GM12874 (cell line): ENCODE measurements at regions not wholly inside any gene's neighbourhood (a gene's known extent, or its start where the extent isn't known, plus 50 kb on each side); places are given as distances from the start of the nearest gene placed in this dataset.

Source experiments
- TF ChIP-seq, protein P1 (sequence below): IDR thresholded peaks from 2 replicates; pipeline ENCODE4 v1.5.1; 2011; ENCODE audit warnings: low read depth, mild to moderate bottlenecking, control low read depth, low read length, moderate library complexity; ENCODE audit not compliant: insufficient read depth

DNA sequence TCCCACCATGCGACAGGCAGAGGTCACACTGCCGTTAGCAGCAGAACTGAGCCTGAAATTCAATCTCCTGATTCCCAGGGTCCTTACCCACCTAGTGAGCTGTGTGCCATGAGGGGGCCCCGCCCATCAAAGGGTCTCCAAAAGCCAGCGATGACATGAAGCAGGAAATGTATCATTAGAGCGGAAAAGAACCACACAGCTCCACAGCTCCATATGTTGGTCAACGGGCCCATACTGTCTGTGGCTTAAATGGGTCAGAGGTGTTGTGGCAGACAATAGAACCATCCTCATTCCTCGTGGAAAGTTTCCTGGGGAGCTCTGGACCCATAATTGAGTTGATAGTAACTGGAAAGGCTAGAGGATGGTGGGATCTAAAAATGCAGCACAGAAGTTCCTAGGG lies 68.1 kb upstream of the PODXL start:
- TF ChIP-seq, protein P1, sequence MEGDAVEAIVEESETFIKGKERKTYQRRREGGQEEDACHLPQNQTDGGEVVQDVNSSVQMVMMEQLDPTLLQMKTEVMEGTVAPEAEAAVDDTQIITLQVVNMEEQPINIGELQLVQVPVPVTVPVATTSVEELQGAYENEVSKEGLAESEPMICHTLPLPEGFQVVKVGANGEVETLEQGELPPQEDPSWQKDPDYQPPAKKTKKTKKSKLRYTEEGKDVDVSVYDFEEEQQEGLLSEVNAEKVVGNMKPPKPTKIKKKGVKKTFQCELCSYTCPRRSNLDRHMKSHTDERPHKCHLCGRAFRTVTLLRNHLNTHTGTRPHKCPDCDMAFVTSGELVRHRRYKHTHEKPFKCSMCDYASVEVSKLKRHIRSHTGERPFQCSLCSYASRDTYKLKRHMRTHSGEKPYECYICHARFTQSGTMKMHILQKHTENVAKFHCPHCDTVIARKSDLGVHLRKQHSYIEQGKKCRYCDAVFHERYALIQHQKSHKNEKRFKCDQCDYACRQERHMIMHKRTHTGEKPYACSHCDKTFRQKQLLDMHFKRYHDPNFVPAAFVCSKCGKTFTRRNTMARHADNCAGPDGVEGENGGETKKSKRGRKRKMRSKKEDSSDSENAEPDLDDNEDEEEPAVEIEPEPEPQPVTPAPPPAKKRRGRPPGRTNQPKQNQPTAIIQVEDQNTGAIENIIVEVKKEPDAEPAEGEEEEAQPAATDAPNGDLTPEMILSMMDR = no peak

DNA sequence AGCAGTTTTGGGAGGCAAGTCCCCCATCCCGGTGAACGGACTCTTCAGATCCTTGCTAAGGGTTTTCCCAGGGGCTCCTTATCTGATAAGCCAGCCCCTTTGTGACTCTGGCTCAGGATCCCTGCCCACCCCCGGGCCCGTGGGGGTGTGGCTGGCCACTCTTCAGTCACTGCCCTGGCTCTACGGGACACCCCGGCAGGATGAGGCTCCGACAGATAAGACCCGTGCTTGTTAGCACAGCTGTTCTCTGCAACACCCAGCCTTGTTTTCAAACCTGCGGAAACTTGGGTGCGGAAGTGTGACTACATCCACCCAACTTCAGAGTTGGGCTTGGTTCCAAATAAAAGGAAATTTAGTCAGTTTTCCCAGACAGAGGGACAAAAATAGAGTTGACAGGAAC lies 66.7 kb upstream of the PODXL start:
- TF ChIP-seq, protein P1 = no peak

DNA sequence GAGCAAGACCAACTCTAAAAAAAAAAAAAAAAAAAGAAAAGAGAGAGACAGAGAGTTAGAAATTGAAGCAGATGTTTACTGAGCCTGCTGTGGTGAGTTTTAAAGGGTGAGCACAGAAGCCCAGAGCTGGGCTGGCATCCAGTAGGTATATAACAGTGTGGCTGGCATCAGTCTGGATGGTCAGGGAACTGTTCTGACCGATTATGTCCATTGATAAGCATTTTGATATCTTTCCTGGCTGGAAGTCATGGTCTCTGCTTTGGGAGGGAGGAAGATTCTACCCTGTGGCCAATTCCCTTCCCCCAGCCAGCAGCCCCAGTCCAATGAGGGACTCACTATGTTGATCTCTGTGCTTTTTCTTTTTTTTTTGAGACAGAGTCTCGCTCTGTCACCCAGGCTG lies 65.2 kb upstream of the PODXL start:
- TF ChIP-seq, protein P1 = no peak

DNA sequence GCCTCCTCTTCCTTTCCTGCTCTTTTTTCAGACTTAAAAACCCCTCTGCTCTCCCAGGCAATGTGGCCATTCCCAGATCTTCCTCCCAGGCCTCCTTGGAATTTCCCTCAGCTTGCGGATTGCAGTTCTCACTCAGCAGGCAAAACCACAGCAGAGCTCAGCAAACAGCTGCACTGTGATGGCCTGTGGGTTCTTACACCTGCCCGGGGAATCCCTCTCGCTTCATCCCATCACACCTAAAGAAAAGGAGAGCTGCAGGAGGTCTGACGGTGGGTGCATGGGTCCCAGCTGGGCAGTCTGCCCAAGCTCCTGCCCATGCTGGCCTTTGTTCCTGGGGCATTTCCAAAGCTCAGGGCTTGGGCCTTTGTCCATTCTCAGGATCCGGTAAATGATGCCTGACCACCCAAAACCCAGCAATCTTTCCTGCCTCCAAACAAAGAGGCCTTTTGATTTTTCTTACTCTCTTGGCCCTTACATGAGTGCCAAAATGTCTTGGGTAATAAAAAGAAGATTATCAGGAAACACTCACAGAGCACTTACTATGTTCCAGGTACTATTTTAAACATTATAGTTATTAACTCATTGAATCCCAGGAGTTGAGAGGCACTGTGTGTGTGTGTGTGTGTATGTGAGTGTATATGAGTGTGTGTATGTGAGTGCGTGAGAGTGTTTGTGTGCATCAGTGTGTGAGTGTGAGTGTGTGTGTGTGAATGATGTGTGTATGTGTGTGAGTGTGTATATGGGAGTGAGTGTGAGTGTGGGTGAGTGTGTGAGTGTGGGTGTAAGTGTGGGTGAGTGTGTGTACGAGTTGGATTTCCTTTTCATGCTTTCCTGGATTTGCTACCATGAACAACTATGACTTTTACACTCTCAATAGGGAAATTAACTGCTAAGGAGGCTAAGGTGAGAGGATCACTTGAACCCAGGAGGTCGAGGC lies 64.5 kb upstream of the PODXL start:
- TF ChIP-seq, protein P1 = no peak

DNA sequence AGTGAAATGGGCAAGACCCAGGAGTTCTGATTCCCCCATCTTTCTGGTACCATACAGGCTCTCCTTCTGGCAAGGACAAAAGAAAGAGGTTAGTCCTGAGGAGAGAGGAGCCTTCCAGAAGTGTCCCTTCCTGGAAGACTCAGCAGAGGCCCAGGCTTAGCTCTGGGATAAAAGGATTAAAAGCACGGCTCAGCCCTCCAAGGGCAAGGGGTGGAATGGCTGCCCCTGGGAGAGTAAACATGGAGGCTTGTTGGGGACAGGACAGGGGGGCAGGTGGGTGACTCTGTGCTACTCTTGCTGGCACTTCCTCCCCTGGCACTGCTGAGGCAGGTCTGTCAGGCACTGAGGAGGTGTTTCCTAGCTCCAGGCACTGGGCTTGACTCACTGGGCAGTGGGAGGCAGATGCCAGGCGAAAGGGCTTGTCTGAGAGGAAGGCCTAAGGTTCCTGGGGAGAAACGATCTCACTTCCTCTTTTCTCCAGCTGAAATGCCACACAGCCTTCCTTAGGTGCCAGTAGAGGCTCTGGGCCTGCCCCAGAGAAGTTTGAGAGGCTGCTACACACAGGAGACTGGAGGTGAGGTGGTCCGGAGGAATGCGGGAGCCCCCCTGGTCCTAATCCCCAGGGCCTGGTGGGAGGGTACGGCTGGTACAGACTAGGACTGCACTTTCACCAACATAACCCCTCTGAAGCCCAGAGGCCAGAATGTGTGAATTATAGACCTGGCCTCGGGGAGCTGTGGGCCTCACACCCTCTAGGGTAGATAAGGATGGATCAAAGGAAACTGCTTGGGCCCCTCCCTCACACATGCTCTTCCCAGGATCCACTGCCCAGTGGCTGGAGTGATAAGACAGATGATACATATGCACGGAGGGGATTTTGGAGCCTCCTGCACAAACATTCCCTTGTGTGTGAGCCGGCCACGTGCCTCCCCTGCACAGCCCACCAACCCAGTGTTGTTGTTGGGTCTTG lies 63.2 kb upstream of the PODXL start:
- TF ChIP-seq, protein P1 = no peak

DNA sequence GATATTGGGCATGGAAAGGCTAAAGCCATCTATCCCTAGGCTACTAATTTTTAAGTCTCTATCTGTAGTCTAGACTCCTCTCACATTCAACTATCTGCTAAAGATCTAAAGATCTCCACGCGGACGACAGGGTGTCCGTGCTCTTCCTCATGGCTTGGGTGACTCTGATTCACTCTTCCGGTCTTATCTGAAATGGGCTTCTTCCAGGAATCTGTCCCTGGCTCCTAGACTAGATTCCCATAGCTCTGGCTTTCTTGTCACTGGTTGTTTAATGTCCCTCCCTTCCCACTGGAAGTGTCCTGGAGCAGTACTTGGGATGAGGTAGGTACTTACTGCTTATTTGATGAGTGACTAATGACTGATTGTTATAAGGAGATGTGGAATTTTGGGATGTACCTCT lies 62.0 kb upstream of the PODXL start:
- TF ChIP-seq, protein P1 = no peak
